Neural progenitor cell (in vitro differentiated cells): ENCODE measurements at regions not wholly inside any gene's neighbourhood (a gene's known extent, or its start where the extent isn't known, plus 50 kb on each side); places are given as distances from the start of the nearest gene placed in this dataset.

Source experiments
- DNase-seq: peaks from one replicate; pipeline ENCODE4 v3.0.0-alpha.2; 2016; ENCODE audit warnings: low spot score
- H2AFZ ChIP-seq: fragments of 200-600 bp; sonication (generic); replicated peaks from 2 replicates; pipeline ENCODE4 v1.6.1; 2016; ENCODE audit warnings: antibody characterized with exemption
- H3F3A ChIP-seq: fragments of 200-600 bp; sonication (generic); 2 replicates; pipeline ENCODE4 v1.6.1; 2016; ENCODE audit warnings: antibody characterized with exemption, low read depth
- H3K27ac ChIP-seq: fragments of 200-600 bp; sonication (generic); 2 replicates; pipeline ENCODE4 v1.5.1; 2016; ENCODE audit warnings: mild to moderate bottlenecking
- H3K27me3 ChIP-seq: fragments of 200-600 bp; sonication (generic); 2 replicates; pipeline ENCODE4 v1.6.1; 2016; ENCODE audit warnings: mild to moderate bottlenecking, moderate library complexity
- H3K36me3 ChIP-seq: fragments of 200-600 bp; sonication (generic); 2 replicates; pipeline ENCODE4 v1.5.1; 2016
- H3K4me1 ChIP-seq: fragments of 200-600 bp; sonication (generic); 2 replicates; pipeline ENCODE4 v1.6.1; 2016; ENCODE audit warnings: mixed run types
- H3K4me2 ChIP-seq: fragments of 200-600 bp; sonication (generic); 2 replicates; pipeline ENCODE4 v1.6.1; 2016
- H3K4me3 ChIP-seq: fragments of 200-600 bp; sonication (generic); 2 replicates; pipeline ENCODE4 v1.5.1; 2016
- H3K79me2 ChIP-seq: fragments of 200-600 bp; sonication (generic); 2 replicates; pipeline ENCODE4 v1.6.1; 2016; ENCODE audit warnings: low read depth
- H3K9ac ChIP-seq: fragments of 200-600 bp; sonication (generic); 2 replicates; pipeline ENCODE4 v1.6.1; 2016
- H3K9me3 ChIP-seq: fragments of 200-600 bp; sonication (generic); 2 replicates; pipeline ENCODE4 v1.5.1; 2016; ENCODE audit warnings: low read depth
- H4K20me1 ChIP-seq: fragments of 200-600 bp; sonication (generic); 2 replicates; pipeline ENCODE4 v1.6.1; 2016; ENCODE audit warnings: low read depth
- H3K27ac Mint-ChIP-seq: 3 replicates; pipeline ENCODE4 v1.8.0; 2021; ENCODE audit warnings: mixed read lengths
- H3K27me3 Mint-ChIP-seq: 2 replicates; pipeline ENCODE4 v1.8.0; 2022; ENCODE audit warnings: low read depth, mild to moderate bottlenecking, inconsistent platforms, moderate library complexity, mixed read lengths; ENCODE audit not compliant: insufficient read depth
- H3K36me3 Mint-ChIP-seq: 3 replicates; pipeline ENCODE4 v1.8.0; 2021; ENCODE audit warnings: mixed read lengths
- H3K4me1 Mint-ChIP-seq: 3 replicates; pipeline ENCODE4 v1.8.0; 2021; ENCODE audit warnings: mixed read lengths
- H3K4me3 Mint-ChIP-seq: 3 replicates; pipeline ENCODE4 v1.8.0; 2021; ENCODE audit warnings: mild to moderate bottlenecking, moderate library complexity, mixed read lengths
- H3K9me3 Mint-ChIP-seq: 3 replicates; pipeline ENCODE4 v1.8.0; 2020; ENCODE audit warnings: mixed read lengths
- CTCF ChIP-seq: fragments of 200-600 bp; sonication (generic); IDR thresholded peaks from 2 replicates; pipeline ENCODE4 v1.5.1; 2017; ENCODE audit warnings: antibody characterized with exemption, mild to moderate bottlenecking
- EZH2 ChIP-seq: fragments of 200-600 bp; sonication (generic); IDR thresholded peaks from 2 replicates; pipeline ENCODE4 v1.6.1; 2017; ENCODE audit warnings: antibody characterized with exemption, mild to moderate bottlenecking, moderate library complexity
- EZH2phosphoT487 ChIP-seq: fragments of 200-600 bp; sonication (generic); IDR thresholded peaks from 2 replicates; pipeline ENCODE4 v1.6.1; 2017; ENCODE audit warnings: antibody characterized with exemption

GRCh38 chr5:25064306-25064705 is 419.5 kb upstream of the CDH10 start:
- Mint-ChIP-seq H3K27ac (no peak overlapping the region), H3K9me3 (peaks cover 2% of the 10 kb centered on the region), H3K4me1 (peaks cover 12% of the 10 kb centered on the region), H3K4me3 (no peak overlapping the region), H3K27me3 (peaks cover 3% of the 10 kb centered on the region), H3K36me3 (no peaks in the 10 kb centered on the region)
- Histone ChIP-seq H3F3A (no peaks in the 10 kb centered on the region), H3K9ac (no peak overlapping the region), H3K27ac (no peak overlapping the region), H3K36me3 (no peaks in the 10 kb centered on the region), H3K4me3 (no peak overlapping the region), H3K4me1 (peaks cover 12% of the 10 kb centered on the region), H3K4me2 (no peak overlapping the region), H2AFZ (no peak overlapping the region), H3K9me3 (no peaks in the 10 kb centered on the region), H3K79me2 (no peaks in the 10 kb centered on the region), H3K27me3 (no peaks in the 10 kb centered on the region), H4K20me1 (no peaks in the 10 kb centered on the region)
- TF ChIP-seq EZH2phosphoT487 = no peak
- TF ChIP-seq CTCF = no peak
- DNase-seq = no peak

GRCh38 chr5:25060575-25060974 is 415.8 kb upstream of the CDH10 start:
- H3K79me2 ChIP-seq = no peaks in the 10 kb centered on the region
- H3F3A ChIP-seq = no peaks in the 10 kb centered on the region

GRCh38 chr5:25056836-25057235 is 412.1 kb upstream of the CDH10 start:
- no peaks in the 10 kb centered on the region for H4K20me1 ChIP-seq
- H3K27me3 Mint-ChIP-seq = peaks cover 5% of the 10 kb centered on the region
- no peaks in the 10 kb centered on the region for H3K27me3 ChIP-seq
- no peaks in the 10 kb centered on the region for H3F3A ChIP-seq
- peaks cover 20% of the 10 kb centered on the region for H3K4me1 Mint-ChIP-seq
- H3K79me2 ChIP-seq = no peaks in the 10 kb centered on the region
- H3K27ac Mint-ChIP-seq = no peak overlapping the region
- no peak overlapping the region for H3K27ac ChIP-seq
- no peak overlapping the region for H2AFZ ChIP-seq
- no peak overlapping the region for H3K4me3 ChIP-seq
- H3K36me3 Mint-ChIP-seq = no peaks in the 10 kb centered on the region
- H3K9ac ChIP-seq = no peak overlapping the region
- H3K9me3 ChIP-seq = no peaks in the 10 kb centered on the region
- DNase-seq = no peak
- peaks cover 14% of the 10 kb centered on the region for H3K4me1 ChIP-seq
- no peaks in the 10 kb centered on the region for H3K36me3 ChIP-seq
- TF ChIP-seq EZH2 (no peak), EZH2phosphoT487 (no peak), CTCF (no peak)
- no peak overlapping the region for H3K4me3 Mint-ChIP-seq
- H3K4me2 ChIP-seq = no peak overlapping the region
- peaks cover 2% of the 10 kb centered on the region for H3K9me3 Mint-ChIP-seq

More at GRCh38 chr5:25060575-25060974, 415.8 kb upstream of the CDH10 start:
- Histone ChIP-seq H3K4me3 (no peak overlapping the region), H3K4me2 (no peak overlapping the region), H3K36me3 (no peaks in the 10 kb centered on the region), H3K9ac (no peak overlapping the region), H3K27me3 (no peaks in the 10 kb centered on the region), H3K27ac (no peak overlapping the region), H2AFZ (no peak overlapping the region), H4K20me1 (no peaks in the 10 kb centered on the region), H3K9me3 (no peaks in the 10 kb centered on the region), H3K4me1 (peaks cover 14% of the 10 kb centered on the region)
- peaks cover 2% of the 10 kb centered on the region for H3K9me3 Mint-ChIP-seq
- TF ChIP-seq EZH2phosphoT487 (no peak), EZH2 (no peak), CTCF (no peak)
- H3K4me1 Mint-ChIP-seq = peaks cover 20% of the 10 kb centered on the region
- H3K27me3 Mint-ChIP-seq = peaks cover 3% of the 10 kb centered on the region
- H3K27ac Mint-ChIP-seq = no peak overlapping the region
- H3K36me3 Mint-ChIP-seq = no peaks in the 10 kb centered on the region
- DNase-seq = no peak
- H3K4me3 Mint-ChIP-seq = no peak overlapping the region

GRCh38 chr5:25033658-25034057 is 388.9 kb upstream of the CDH10 start:
- TF ChIP-seq EZH2 (no peak), CTCF (no peak), EZH2phosphoT487 (no peak)
- H3K27ac Mint-ChIP-seq = no peak overlapping the region
- no peak for DNase-seq
- Histone ChIP-seq H3K9ac (no peak overlapping the region), H3K4me2 (no peak overlapping the region), H3K4me3 (no peak overlapping the region), H3K27me3 (no peaks in the 10 kb centered on the region), H3F3A (no peaks in the 10 kb centered on the region), H3K27ac (no peak overlapping the region), H2AFZ (no peak overlapping the region), H3K4me1 (no peaks in the 10 kb centered on the region), H3K79me2 (no peaks in the 10 kb centered on the region), H3K9me3 (no peaks in the 10 kb centered on the region), H4K20me1 (no peaks in the 10 kb centered on the region), H3K36me3 (no peaks in the 10 kb centered on the region)
- no peaks in the 10 kb centered on the region for H3K4me1 Mint-ChIP-seq
- no peak overlapping the region for H3K4me3 Mint-ChIP-seq
- no peaks in the 10 kb centered on the region for H3K9me3 Mint-ChIP-seq
- peaks cover under 1% of the 10 kb centered on the region for H3K27me3 Mint-ChIP-seq
- H3K36me3 Mint-ChIP-seq = peaks cover 2% of the 10 kb centered on the region
